Right atrium auricular region (tissue), 2 donors: ENCODE measurements at regions not wholly inside any gene's neighbourhood (a gene's known extent, or its start where the extent isn't known, plus 50 kb on each side); places are given as distances from the start of the nearest gene placed in this dataset.

Source experiments
- DNase-seq: peaks from one replicate; pipeline ENCODE4 v3.0.0-alpha.2; 2019; ENCODE audit warnings: low spot score
- H3K27ac ChIP-seq, 2 donors: fragments of 200-600 bp; sonication (generic); 1 replicate in 1 of 2; 2 replicates in 1 of 2; pipeline ENCODE4 v1.5.1; 2016 to 2019
- H3K27me3 ChIP-seq, 2 donors: fragments of 200-600 bp; sonication (generic); one replicate each; pipeline versions ENCODE4 v1.5.1 to v1.6.0; 2017 to 2019
- H3K36me3 ChIP-seq: fragments of 200-600 bp; sonication (generic); one replicate; pipeline ENCODE4 v1.5.1; 2016
- H3K4me1 ChIP-seq, 2 donors: fragments of 200-600 bp; sonication (generic); one replicate each; pipeline versions ENCODE4 v1.5.1 to v1.6.0; 2017 to 2019
- H3K4me3 ChIP-seq, 2 donors: fragments of 200-600 bp; sonication (generic); 1 replicate in 1 of 2; 2 replicates in 1 of 2; pipeline ENCODE4 v1.5.1; 2017 to 2019; ENCODE audit warnings: mild to moderate bottlenecking in 1 of 2, moderate library complexity in 1 of 2
- H3K9me3 ChIP-seq, 2 donors: fragments of 200-600 bp; sonication (generic); one replicate each; pipeline ENCODE4 v1.5.1; 2019
- TF ChIP-seq, protein P1 (sequence below), 2 donors: fragments of 200-600 bp; sonication (generic); IDR thresholded peaks; one replicate each; pipeline ENCODE4 v1.5.1; 2019; ENCODE audit warnings: antibody characterized with exemption in 2 of 2

DNA sequence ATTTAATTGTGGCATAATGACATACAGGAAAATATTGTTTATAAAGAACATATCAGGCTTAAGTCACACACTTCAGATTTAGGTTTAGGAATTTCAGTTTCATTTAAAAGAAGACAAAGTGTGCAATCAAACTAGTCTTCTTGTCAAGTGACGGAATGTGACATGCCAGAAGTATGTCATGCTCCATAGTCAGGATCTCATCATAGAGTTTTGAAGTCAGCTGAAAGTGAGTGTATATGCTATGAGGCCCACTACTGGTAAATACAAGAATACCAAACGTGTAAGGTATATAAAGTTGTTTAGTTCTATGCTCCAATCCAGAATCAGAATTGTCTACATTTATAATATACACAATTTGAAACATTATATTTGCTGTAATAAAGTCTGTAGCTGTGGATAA, 988.4 kb downstream of the TBL1XR1 start:
- no peak overlapping the region for H3K4me3 ChIP-seq
- no peak for DNase-seq
- H3K9me3 ChIP-seq, result no peaks in the 10 kb centered on the region
- no peaks in the 10 kb centered on the region for H3K27me3 ChIP-seq
- H3K36me3 ChIP-seq, result no peaks in the 10 kb centered on the region
- H3K4me1 ChIP-seq, result no peaks in the 10 kb centered on the region
- TF ChIP-seq, protein P1, sequence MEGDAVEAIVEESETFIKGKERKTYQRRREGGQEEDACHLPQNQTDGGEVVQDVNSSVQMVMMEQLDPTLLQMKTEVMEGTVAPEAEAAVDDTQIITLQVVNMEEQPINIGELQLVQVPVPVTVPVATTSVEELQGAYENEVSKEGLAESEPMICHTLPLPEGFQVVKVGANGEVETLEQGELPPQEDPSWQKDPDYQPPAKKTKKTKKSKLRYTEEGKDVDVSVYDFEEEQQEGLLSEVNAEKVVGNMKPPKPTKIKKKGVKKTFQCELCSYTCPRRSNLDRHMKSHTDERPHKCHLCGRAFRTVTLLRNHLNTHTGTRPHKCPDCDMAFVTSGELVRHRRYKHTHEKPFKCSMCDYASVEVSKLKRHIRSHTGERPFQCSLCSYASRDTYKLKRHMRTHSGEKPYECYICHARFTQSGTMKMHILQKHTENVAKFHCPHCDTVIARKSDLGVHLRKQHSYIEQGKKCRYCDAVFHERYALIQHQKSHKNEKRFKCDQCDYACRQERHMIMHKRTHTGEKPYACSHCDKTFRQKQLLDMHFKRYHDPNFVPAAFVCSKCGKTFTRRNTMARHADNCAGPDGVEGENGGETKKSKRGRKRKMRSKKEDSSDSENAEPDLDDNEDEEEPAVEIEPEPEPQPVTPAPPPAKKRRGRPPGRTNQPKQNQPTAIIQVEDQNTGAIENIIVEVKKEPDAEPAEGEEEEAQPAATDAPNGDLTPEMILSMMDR (IDR thresholded peaks at IDR 0.05), result no peak
- no peak overlapping the region for H3K27ac ChIP-seq

DNA sequence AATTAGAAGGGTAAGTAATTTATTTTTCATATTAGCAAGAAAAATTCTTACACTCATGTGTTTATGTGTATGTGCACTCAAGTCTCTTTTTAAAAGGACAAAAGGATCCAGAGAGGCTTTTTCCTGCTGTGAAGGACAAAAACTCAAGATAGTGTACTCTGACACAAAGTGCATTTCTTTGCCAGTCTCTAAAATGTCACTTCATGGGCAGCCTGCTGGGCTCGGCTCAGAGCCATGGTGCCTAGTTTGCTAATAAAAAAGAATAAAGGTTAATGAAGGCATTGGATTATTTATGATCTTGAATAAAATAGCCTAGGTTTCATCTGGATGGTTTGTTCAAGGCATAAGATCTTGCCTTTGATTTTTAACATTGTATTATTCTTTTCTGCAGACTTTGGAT, 989.0 kb downstream of the TBL1XR1 start:
- Histone ChIP-seq H3K4me1 (no peaks in the 10 kb centered on the region), H3K27ac (no peak overlapping the region), H3K4me3 (no peak overlapping the region), H3K27me3 (no peaks in the 10 kb centered on the region), H3K36me3 (no peaks in the 10 kb centered on the region), H3K9me3 (no peaks in the 10 kb centered on the region)
- no peak for DNase-seq
- TF ChIP-seq, protein P1 (IDR thresholded peaks at IDR 0.05), result no peak

DNA sequence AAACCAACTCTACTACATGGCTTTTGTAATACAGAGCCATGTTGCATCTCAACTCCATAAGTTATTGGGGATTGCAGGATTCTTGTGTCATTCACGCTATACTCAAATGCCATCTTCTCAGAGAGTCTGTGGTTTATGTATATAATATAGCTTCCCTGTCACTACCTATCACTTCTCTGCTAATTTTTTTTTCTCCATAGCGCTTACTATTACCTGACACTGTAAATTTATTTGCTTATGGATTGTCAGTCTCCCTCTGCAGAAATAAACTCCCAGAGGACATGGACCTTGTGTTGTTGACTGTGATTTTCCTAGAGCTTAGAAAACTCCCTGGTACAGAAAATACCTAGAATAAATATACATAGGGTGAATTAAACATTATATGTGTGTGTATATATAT, 990.5 kb downstream of the TBL1XR1 start:
- H3K36me3 ChIP-seq, result no peaks in the 10 kb centered on the region
- H3K4me3 ChIP-seq, result no peak overlapping the region
- no peaks in the 10 kb centered on the region for H3K27me3 ChIP-seq
- no peak for DNase-seq
- no peaks in the 10 kb centered on the region for H3K4me1 ChIP-seq
- no peaks in the 10 kb centered on the region for H3K9me3 ChIP-seq
- TF ChIP-seq, protein P1 (IDR thresholded peaks at IDR 0.05), result no peak
- no peak overlapping the region for H3K27ac ChIP-seq

DNA sequence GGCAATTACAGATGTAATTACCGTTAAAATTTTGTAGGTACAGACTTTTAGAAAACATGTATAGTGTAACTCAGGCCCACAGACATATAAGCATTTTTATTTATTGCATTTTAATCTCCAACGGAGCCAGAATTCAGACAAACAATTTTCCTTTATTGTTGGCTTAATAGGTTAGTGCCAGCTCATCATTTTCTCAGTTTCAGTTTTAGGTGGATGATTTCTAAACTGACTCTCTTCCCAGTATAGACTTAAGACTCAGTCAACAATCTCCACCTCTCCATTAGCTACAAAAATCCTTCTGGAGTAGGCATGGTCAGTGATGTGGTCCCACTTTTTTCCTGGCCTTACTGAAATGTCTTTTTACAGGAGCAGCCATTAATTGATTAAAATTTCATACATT, 994.6 kb downstream of the TBL1XR1 start:
- TF ChIP-seq, protein P1 (IDR thresholded peaks at IDR 0.05), result no peak
- H3K4me3 ChIP-seq, result no peak overlapping the region
- no peaks in the 10 kb centered on the region for H3K27me3 ChIP-seq
- no peak for DNase-seq
- H3K4me1 ChIP-seq, result no peaks in the 10 kb centered on the region
- peaks cover 3 to 16% of the 10 kb centered on the region in 2 donors for H3K9me3 ChIP-seq
- H3K27ac ChIP-seq, result no peak overlapping the region
- H3K36me3 ChIP-seq, result no peaks in the 10 kb centered on the region

DNA sequence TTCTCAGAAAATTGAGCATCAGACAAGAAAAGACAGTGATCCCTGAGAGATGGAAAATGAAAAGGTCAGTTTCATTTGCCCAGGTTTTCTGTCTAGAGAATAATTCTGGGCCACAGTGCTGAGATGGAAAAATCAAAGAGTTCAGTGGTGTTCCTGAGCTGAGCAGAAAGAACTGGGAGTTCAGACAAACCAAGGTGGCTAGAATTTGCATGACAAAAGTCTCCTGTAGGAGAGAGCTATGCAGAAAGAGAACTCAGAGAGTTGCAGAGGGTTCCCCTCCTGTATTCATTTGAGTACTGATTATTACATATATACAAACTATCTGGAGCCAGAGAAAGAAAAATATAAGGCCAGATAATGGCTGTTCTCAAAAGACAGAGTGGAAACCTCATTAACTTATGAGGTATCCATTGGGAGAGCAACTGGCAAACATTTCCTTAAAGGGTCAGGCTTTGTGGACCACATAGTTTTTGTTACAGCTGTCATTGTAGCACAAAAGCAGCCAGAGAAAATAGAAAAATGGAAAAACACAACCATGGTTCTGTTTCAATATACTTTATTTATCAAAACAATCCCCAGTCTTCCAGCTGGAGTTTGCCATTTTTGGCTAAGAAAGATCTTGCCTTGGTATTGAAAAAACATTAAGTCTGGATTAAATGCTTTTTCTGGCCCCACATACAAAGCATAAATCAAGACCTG, 1004.1 kb downstream of the TBL1XR1 start:
- no peaks in the 10 kb centered on the region for H3K4me1 ChIP-seq
- no peak overlapping the region for H3K4me3 ChIP-seq
- H3K36me3 ChIP-seq, result no peaks in the 10 kb centered on the region
- H3K9me3 ChIP-seq, result peaks cover 4 to 24% of the 10 kb centered on the region in 2 donors
- H3K27ac ChIP-seq, result no peak overlapping the region
- no peak for DNase-seq
- TF ChIP-seq, protein P1 (IDR thresholded peaks at IDR 0.05), result no peak
- H3K27me3 ChIP-seq, result no peaks in the 10 kb centered on the region

DNA sequence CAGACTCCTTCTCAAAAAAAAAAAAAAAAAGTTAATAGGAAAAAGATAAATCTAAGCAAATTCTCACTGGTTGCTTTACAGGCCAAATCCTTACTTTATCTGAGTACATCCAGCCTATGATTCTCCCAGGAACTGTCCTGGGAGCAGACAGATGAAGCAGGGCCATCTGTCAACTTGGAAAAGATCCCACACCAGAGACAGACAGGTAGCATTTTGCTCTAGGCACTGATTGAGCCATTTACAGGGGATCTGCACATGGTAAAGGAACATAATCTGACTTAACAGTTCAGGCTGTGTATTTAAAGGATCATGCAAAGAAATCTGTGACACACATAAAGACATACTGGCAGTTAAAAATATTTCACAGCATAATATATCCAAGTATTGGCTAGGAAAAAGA, 1006.5 kb downstream of the TBL1XR1 start:
- TF ChIP-seq, protein P1 (IDR thresholded peaks at IDR 0.05), result no peak
- Histone ChIP-seq H3K27me3 (no peaks in the 10 kb centered on the region), H3K27ac (no peak overlapping the region), H3K4me3 (no peak overlapping the region), H3K9me3 (peaks cover 0 to 8% of the 10 kb centered on the region in 2 donors), H3K4me1 (no peaks in the 10 kb centered on the region), H3K36me3 (no peaks in the 10 kb centered on the region)
- no peak for DNase-seq
